HCT116 (cell line): ENCODE measurements at regions not wholly inside any gene's neighbourhood (a gene's known extent, or its start where the extent isn't known, plus 50 kb on each side); places are given as distances from the start of the nearest gene placed in this dataset.
"Not testable (repeated sequence)": the region's sequence is repeated elsewhere in the genome, so short reads cannot be mapped to it uniquely, and the experiment has no call there.

Source experiments
- ATAC-seq: fragments of 200-7000 bp; cut with Tn5 transposase; 2 replicates; pipeline ENCODE4 v1.9.1; 2020; ENCODE audit warnings: mild to moderate bottlenecking, moderate library complexity
- BruUV-seq: library from RNA; stranded (reverse); fragments of 400-500 nt; replicated peaks from 2 replicates; lab custom pipeline; 2021; lab: Mats Ljungman, UMichigan
- CTCF ChIA-PET: fragments of 300-600 bp; sonication (Branson Sonifier 250); formaldehyde crosslinking; loops from one replicate; lab custom pipeline; 2021; ENCODE audit warnings: antibody characterized with exemption; lab: Charles Lee
- POLR2A ChIA-PET: fragments of 300-600, 350-600 bp; sonication (Branson Sonifier 250); formaldehyde crosslinking; loops from one replicate; lab custom pipeline; 2021; ENCODE audit warnings: antibody characterized with exemption; lab: Charles Lee
- RAD21 ChIA-PET, 2 experiments: fragments of 300-600 bp; sonication (Branson Sonifier 250); formaldehyde crosslinking; loops; one replicate each; lab custom pipeline; 2023; ENCODE audit warnings: low total read pairs in 2 of 2; ENCODE audit not compliant: uncharacterized antibody in 2 of 2, unreplicated experiment in 2 of 2, low non-redundant PET in 1 of 2; lab: Charles Lee
- DNase-seq: peaks from one replicate; pipeline ENCODE4 v3.0.0-alpha.2; 2010; ENCODE audit warnings: low read depth, low spot score
- H2AFZ ChIP-seq: fragments of 200-600 bp; shearing (Covaris generic), sonication (generic); 2 replicates; pipeline ENCODE4 v1.6.1; 2017; ENCODE audit warnings: low read depth, mixed run types, mixed read lengths, antibody characterized with exemption, low read length; ENCODE audit not compliant: poor library complexity, severe bottlenecking
- H3K27ac ChIP-seq: 2 replicates; pipeline ENCODE4 v1.5.1; 2012; ENCODE audit warnings: low read depth, low read length
- H3K27me3 ChIP-seq: fragments of 200-600 bp; sonication (generic); 2 replicates; pipeline ENCODE4 v1.6.1; 2016; ENCODE audit warnings: mixed run types, low read length, mixed read lengths; ENCODE audit not compliant: insufficient read depth
- H3K36me3 ChIP-seq, 2 experiments: fragments of 200-500 bp in 1 of 2; fragments of 200-600 bp in 1 of 2; sonication (Bioruptor generic) in 1 of 2; sonication (generic) in 1 of 2; 2 replicates each; pipeline versions ENCODE4 v1.5.1 to v1.6.1; 2014 to 2016; ENCODE audit warnings: low read length in 2 of 2, inconsistent platforms in 1 of 2, mixed read lengths in 1 of 2, mixed run types in 1 of 2; ENCODE audit not compliant: insufficient read depth in 2 of 2, control insufficient read depth in 1 of 2
- H3K4me1 ChIP-seq, 2 experiments: fragments of 200-600 bp in 1 of 2; sonication (generic) in 1 of 2; 2 replicates each; pipeline versions ENCODE4 v1.5.1 to v1.6.1; 2012 to 2017; ENCODE audit warnings: low read length in 2 of 2, inconsistent platforms in 1 of 2, mild to moderate bottlenecking in 1 of 2, mixed read lengths in 1 of 2, mixed run types in 1 of 2, moderate library complexity in 1 of 2; ENCODE audit not compliant: insufficient read depth in 2 of 2, control insufficient read depth in 1 of 2
- H3K4me2 ChIP-seq: fragments of 200-600 bp; sonication (generic); 2 replicates; pipeline ENCODE4 v1.6.1; 2017; ENCODE audit warnings: mixed run types, low read length, mixed read lengths
- H3K4me3 ChIP-seq, 2 experiments: fragments of 200-600 bp in 1 of 2; sonication (generic) in 1 of 2; replicated peaks in 1 of 2; 2 replicates each; pipeline ENCODE4 v1.5.1; 2011 to 2016; ENCODE audit warnings: low read length in 2 of 2, control low read depth in 1 of 2, low read depth in 1 of 2, mild to moderate bottlenecking in 1 of 2, mixed read lengths in 1 of 2, mixed run types in 1 of 2
- H3K79me2 ChIP-seq: fragments of 200-600 bp; sonication (generic); 2 replicates; pipeline ENCODE4 v1.6.1; 2017; ENCODE audit warnings: mild to moderate bottlenecking, mixed run types, low read length, moderate library complexity, mixed read lengths; ENCODE audit not compliant: insufficient read depth
- H3K9ac ChIP-seq: fragments of 200-600 bp; sonication (generic); 2 replicates; pipeline ENCODE4 v1.6.1; 2016; ENCODE audit warnings: low read length, mixed read lengths
- H3K9me2 ChIP-seq: fragments of 200-600 bp; sonication (generic), shearing (Covaris generic); 2 replicates; pipeline ENCODE4 v1.6.1; 2017; ENCODE audit warnings: mixed run types, mild to moderate bottlenecking, moderate library complexity; ENCODE audit not compliant: insufficient read depth
- H3K9me3 ChIP-seq, 2 experiments: fragments of 200-500 bp in 1 of 2; fragments of 200-600 bp in 1 of 2; sonication (Bioruptor generic) in 1 of 2; sonication (generic) in 1 of 2; 2 replicates each; pipeline ENCODE4 v1.6.1; 2014 to 2017; ENCODE audit warnings: low read length in 2 of 2, mixed read lengths in 2 of 2, inconsistent platforms in 1 of 2, low read depth in 1 of 2, mild to moderate bottlenecking in 1 of 2, mixed run types in 1 of 2, moderate library complexity in 1 of 2; ENCODE audit not compliant: control insufficient read depth in 1 of 2, insufficient read depth in 1 of 2
- H4K20me1 ChIP-seq: fragments of 200-600 bp; sonication (generic), shearing (Covaris generic); 2 replicates; pipeline ENCODE4 v1.6.1; 2017; ENCODE audit warnings: mixed run types, mild to moderate bottlenecking, moderate library complexity; ENCODE audit not compliant: insufficient read depth
- intact Hi-C: fragments of 100-400 bp; cut with micrococcal nuclease; formaldehyde crosslinking; loops from 2 replicates; pipeline ENCODE4 v1.10.0; 2022

- H4K20me1 ChIP-seq, H2AFZ ChIP-seq, H3K4me3 ChIP-seq, intact Hi-C loops, BruUV-seq, DNase-seq, H3K27me3 ChIP-seq, H3K27ac ChIP-seq, H3K9me2 ChIP-seq, POLR2A ChIA-PET, RAD21 ChIA-PET, H3K4me1 ChIP-seq, CTCF ChIA-PET, H3K9me3 ChIP-seq, H3K36me3 ChIP-seq, ATAC-seq, H3K79me2 ChIP-seq, H3K4me2 ChIP-seq, H3K9ac ChIP-seq: not testable (repeated sequence)
Measured at GRCh38 chr9:38945929-38946570, 226.1 kb upstream of the FAM240B start.

DNA sequence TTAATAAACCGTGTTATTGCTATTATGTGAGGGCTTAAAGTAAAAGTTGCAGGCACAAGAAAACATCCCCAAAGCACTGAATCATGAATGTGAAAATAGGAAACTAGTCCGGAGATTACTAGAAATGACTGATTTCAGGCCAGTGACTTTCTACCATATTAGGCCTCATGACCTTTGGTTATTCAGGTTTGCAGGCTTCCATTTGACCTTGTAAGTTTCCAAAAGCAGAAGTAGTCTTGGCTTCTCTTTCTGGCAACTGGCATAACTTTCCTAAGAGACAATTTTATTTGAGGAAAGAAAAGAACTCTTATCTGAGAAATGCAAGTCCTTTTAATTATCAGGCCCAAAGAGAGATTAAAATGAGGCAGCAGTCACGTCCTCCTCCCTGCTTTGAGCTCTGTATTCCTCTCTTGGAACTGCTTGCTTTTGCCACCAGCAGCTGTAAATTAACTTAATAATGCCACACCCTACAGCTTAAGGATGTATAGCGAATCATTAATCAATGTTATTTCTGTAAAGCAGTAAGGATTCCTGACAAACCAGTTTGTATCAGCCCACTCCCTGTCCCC is 225.0 kb upstream of the FAM240B start:
- H3K4me1 ChIP-seq, POLR2A ChIA-PET, H3K36me3 ChIP-seq, ATAC-seq, RAD21 ChIA-PET, H3K9ac ChIP-seq, CTCF ChIA-PET, BruUV-seq, H3K4me3 ChIP-seq, H3K79me2 ChIP-seq, H3K4me2 ChIP-seq, H2AFZ ChIP-seq, H3K9me2 ChIP-seq, DNase-seq, H3K27ac ChIP-seq, H3K27me3 ChIP-seq, H4K20me1 ChIP-seq, intact Hi-C loops, H3K9me3 ChIP-seq: not testable (repeated sequence)

DNA sequence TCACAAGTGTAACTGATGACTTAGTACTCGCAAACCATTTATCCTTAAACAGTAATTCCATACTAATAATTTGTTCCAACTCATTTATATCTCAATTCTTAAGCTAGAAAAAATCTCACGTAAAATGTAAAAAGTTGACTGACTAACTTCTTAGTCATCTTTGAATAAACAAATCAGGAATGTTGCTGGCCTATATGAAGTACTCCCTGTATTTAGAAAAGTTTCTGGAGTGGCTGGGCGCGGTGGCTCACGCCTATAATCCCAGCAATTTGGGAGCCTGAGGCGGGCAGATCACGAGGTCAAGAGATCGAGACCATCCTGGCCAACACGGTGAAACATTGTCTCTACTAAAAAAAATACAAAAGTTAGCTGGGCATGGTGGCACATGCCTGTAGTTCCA is 220.6 kb upstream of the FAM240B start:
- POLR2A ChIA-PET, BruUV-seq, RAD21 ChIA-PET, H3K9me3 ChIP-seq, CTCF ChIA-PET, H3K9me2 ChIP-seq, DNase-seq, H2AFZ ChIP-seq, H3K9ac ChIP-seq, H3K36me3 ChIP-seq, H4K20me1 ChIP-seq, H3K79me2 ChIP-seq, H3K4me3 ChIP-seq, H3K4me2 ChIP-seq, H3K27ac ChIP-seq, H3K27me3 ChIP-seq, H3K4me1 ChIP-seq, intact Hi-C loops: not testable (repeated sequence)
- ATAC-seq = peak; percentile 69

GRCh38 chr9:38938637-38939036 is 218.7 kb upstream of the FAM240B start:
- CTCF ChIA-PET, H3K27ac ChIP-seq, H3K36me3 ChIP-seq, H3K9ac ChIP-seq, H4K20me1 ChIP-seq, BruUV-seq, H3K9me3 ChIP-seq, H3K4me2 ChIP-seq, intact Hi-C loops, H3K27me3 ChIP-seq, POLR2A ChIA-PET, H3K4me1 ChIP-seq, H3K9me2 ChIP-seq, ATAC-seq, H2AFZ ChIP-seq, H3K4me3 ChIP-seq, RAD21 ChIA-PET, DNase-seq, H3K79me2 ChIP-seq: not testable (repeated sequence)
